ENCODE measurements at regions not wholly inside any gene's neighbourhood (a gene's known extent, or its start where the extent isn't known, plus 50 kb on each side); places are given as distances from the start of the nearest gene placed in this dataset.

GRCh38 chr18:61107113-61107512 is 226.1 kb upstream of the CDH20 start:
- TF ChIP-seq, protein P1, sequence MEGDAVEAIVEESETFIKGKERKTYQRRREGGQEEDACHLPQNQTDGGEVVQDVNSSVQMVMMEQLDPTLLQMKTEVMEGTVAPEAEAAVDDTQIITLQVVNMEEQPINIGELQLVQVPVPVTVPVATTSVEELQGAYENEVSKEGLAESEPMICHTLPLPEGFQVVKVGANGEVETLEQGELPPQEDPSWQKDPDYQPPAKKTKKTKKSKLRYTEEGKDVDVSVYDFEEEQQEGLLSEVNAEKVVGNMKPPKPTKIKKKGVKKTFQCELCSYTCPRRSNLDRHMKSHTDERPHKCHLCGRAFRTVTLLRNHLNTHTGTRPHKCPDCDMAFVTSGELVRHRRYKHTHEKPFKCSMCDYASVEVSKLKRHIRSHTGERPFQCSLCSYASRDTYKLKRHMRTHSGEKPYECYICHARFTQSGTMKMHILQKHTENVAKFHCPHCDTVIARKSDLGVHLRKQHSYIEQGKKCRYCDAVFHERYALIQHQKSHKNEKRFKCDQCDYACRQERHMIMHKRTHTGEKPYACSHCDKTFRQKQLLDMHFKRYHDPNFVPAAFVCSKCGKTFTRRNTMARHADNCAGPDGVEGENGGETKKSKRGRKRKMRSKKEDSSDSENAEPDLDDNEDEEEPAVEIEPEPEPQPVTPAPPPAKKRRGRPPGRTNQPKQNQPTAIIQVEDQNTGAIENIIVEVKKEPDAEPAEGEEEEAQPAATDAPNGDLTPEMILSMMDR (IDR thresholded peaks at IDR 0.05), result no peak
- no peak for TF ChIP-seq POLR2A (IDR thresholded peaks at IDR 0.05)

Measured in body of pancreas (tissue), 4 donors.